ENCODE measurements at regions not wholly inside any gene's neighbourhood (a gene's known extent, or its start where the extent isn't known, plus 50 kb on each side); places are given as distances from the start of the nearest gene placed in this dataset.

DNA sequence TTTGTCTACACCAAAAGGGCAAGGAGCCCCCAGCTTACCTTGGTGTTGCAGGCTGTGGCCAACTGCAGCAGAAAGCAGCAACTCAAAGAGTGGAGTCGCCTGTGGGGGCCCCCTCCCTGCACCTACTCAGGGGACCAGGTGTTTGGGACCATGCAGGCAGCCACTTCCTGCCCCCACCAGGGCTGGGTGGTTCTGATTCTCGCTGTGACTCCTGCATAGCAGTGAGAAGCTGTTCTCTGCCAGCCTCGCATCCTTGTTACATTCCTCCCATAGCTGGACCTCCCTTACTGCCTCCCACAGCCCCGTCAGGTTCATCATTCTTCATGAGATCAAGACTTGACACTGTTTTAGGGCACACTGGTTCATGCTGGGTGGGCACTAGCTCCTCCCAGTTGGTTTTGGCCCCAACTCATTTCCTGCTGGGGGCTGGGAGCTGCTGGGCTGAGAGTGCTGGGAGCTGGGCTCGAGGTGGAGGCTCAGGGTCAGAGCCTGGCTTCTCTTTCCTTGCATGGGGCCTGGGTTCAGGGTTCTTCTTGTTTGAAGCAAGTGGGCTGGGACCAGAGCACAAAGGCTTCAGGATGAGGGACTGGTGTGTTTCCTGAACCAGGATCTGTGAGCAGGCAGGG, 146.9 kb upstream of the C1orf174 start:
- DNase-seq, result no peak

GRCh38 chr1:4047666-4048065, 147.6 kb upstream of the C1orf174 start:
- DNase-seq, result no peak

GRCh38 chr1:4048076-4048475, 148.0 kb upstream of the C1orf174 start:
- DNase-seq, result no peak

DNA sequence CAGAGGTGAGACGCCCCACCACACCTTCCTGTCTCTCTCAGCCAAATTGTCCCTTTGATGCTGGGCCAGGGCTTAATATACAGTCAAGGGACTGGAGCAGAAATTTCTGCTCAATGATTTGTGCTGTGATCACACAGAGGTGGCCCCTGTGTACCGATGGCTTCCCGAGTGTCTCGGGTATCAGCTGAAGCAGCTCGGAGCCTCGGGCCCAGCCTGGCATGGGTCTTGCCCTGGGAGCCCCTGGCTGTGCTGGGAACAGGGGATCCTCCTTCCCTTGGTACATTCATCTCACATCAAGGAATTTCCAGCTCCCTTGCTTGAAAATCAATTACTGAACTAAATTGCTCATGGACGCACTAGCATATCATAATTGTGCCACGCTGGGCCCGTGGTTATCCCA, 148.8 kb upstream of the C1orf174 start:
- DNase-seq, result no peak

GRCh38 chr1:4050998-4051397, 150.9 kb upstream of the C1orf174 start:
- DNase-seq, result no peak

GRCh38 chr1:4052657-4053056, 152.6 kb upstream of the C1orf174 start:
- DNase-seq, result no peak

GRCh38 chr1:4053160-4053748, 153.2 kb upstream of the C1orf174 start:
- DNase-seq, result no peak

DNA sequence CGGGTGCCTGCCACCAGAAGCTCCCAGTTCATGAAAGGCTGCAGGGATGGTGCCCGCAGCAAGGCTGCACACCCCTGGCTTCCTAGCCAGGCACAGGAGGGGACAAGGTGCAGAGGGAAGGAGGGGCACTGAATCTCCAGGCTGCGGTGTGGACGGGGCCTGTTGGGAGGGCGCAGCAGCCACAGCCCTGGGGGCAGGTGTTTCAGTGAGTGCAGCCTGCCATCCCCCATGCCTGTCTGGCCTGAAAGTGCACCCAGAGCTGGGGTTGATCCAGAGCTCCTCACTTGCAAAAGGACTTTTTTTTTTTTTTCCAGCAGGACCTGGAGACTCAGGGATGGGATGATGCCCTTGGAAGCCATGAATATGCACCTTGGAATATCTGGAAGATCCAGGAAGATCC, 153.7 kb upstream of the C1orf174 start:
- no peak for DNase-seq

DNA sequence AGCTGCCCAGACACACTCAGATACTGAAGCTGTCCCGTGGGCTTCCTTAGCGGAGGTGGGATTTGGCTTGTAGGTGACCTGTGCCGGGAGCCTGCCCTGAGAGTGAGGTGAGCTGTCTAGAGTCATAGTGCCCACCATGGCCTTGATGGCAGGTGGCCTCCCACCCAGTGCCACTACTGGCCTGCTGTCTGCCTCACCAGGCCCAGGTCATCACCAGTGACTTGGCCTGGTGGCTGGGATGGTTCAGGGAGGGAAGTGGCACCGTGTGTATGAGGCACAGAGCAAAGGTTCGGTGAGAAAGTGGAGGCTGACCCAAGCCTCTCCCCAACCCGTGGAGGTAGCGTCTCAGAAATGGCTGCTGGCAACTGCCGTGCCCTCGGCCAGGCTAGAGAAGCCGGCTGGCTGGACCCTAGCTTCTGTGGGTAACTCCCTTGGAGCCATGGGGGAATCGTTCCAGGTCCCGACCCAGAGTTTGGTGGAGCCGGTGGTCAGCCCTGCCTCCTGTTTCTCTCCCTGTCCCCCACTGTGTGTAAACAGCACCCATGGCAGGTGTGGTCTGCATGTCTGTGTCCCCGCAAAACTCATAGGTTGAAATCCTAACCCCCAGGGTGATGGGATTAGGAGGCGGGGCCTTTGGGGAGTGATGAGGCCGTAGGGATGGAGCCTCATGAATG, 155.4 kb upstream of the C1orf174 start:
- DNase-seq, result no peak

DNA sequence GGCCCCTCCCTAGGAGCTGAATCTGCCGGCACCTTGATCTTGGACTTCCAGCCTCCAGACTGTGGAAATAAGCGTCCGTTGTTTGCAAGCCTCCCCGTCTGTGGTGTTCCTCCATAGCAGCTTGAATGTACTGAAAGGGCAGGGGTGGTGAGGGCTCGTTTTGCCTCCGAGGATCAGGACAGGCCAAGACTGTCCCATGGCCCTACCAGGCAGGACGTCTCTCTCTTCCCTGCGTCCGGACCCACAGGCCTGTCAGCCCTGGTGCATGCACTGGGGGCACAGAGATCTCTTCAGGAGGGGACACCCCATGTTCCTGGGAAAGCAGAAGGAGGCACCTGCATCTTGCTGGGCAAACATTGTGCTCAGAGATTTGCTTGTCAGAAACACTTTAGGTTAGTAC, 156.3 kb upstream of the C1orf174 start:
- DNase-seq, result no peak

- no peak for DNase-seq
Measured at GRCh38 chr1:4056989-4057388, 156.9 kb upstream of the C1orf174 start.

DNA sequence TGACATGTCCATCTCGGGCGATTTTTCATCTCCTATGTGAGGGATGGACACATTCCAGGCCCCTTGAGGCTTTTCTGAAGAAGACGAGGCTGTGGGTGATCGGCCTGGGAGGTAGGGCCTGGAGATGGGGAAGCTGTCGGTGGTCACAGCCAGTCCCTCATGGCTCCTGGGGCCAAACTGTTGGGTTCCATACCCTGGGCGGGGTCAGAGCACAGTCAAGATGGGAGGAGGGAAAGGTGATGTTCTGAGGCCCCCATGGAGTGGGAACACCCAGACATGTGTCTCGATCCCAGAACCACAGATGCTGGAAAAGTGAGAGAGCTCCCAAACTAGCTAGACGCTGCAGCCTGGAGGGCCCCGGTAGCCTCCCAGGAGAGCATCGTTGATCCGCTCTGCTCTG, 157.5 kb upstream of the C1orf174 start:
- DNase-seq, result no peak

- no peak for DNase-seq
Measured at GRCh38 chr1:4058122-4058521, 158.1 kb upstream of the C1orf174 start.

DNA sequence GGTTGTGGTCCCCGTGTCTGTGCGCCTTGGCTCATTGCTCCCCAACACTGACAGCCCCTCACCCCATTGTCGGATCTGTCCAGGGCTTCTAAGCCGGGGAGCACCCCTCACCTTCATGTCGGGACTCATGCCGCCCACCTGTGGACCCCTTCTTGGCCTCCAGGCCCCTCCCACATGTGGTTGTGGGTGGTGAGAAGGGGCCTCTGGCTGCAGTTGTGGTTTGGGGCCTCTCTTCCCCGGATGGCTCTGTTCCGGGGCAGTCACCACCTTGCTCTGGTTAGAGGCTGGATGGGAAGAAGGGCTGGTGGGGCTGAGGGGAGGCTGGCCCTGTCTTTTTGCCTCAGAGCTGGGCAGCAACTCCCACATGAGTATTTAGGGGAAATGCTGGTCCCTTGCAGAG, 158.6 kb upstream of the C1orf174 start:
- no peak for DNase-seq

GRCh38 chr1:4059270-4059669, 159.2 kb upstream of the C1orf174 start:
- no peak for DNase-seq

- DNase-seq, result no peak
Measured at GRCh38 chr1:4060850-4061249, 160.8 kb upstream of the C1orf174 start.

GRCh38 chr1:4061521-4062031, 161.5 kb upstream of the C1orf174 start:
- no peak for DNase-seq

- no peak for DNase-seq
Measured at GRCh38 chr1:4062041-4062440, 162.0 kb upstream of the C1orf174 start.

DNA sequence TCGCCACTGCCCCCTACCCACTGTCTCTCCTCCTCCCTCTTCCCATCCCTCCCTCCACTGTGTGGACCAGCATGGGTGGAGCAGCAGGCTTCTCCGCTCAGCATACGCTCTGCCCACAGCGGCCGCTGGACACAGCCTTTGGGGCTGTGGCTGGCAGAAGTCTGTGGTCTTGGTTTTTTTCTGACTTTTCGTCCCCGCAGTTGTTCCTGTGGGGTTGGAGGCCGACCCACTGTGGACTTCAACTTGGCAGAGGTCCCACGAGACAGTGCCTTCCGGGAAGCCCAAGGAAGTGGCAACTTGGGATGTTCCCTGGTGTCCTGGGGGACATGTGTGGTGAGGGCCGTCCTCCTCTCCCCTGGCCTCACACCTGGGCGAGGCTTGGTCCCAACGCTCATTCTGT, 162.5 kb upstream of the C1orf174 start:
- DNase-seq, result no peak

DNA sequence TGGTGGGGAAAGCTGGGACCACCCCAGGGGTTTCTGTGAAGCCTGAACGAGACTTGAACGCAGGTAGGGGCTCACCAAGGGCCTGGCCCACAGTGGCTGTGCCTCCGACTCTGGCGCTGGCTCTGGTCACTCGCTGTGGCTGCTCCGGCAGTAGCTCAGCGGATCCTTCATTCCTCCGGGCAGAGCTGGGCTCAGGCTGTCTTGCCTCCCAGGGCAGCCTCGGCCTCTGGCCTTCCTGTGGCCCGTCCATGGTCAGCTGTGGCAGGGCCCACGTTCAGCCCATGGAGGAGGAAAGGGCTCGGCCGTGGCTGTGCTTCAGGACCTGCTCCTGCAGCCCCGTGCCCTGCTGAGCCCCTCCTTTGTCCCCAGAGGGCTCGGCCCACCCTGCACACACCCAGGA, 162.9 kb upstream of the C1orf174 start:
- no peak for DNase-seq

DNA sequence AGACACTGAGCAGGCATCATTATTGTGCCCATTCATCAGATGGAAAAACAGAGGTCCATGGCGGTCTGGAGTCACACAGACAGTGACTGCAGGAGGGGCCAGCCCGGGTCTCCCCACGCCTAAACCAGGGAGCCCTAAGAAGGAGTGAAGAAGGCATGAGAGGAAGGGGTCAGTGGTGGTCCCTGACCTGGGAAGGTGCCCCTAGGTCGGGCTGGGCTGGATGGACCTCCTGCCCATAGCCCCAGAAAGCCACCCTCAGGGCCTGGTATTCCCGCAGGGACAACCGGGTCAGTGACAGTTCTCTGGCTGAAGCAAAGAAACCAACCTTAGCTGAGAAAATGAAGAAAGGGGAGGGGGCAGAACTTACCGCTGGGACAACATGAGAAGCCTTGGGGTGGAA, 163.4 kb upstream of the C1orf174 start:
- no peak for DNase-seq

DNA sequence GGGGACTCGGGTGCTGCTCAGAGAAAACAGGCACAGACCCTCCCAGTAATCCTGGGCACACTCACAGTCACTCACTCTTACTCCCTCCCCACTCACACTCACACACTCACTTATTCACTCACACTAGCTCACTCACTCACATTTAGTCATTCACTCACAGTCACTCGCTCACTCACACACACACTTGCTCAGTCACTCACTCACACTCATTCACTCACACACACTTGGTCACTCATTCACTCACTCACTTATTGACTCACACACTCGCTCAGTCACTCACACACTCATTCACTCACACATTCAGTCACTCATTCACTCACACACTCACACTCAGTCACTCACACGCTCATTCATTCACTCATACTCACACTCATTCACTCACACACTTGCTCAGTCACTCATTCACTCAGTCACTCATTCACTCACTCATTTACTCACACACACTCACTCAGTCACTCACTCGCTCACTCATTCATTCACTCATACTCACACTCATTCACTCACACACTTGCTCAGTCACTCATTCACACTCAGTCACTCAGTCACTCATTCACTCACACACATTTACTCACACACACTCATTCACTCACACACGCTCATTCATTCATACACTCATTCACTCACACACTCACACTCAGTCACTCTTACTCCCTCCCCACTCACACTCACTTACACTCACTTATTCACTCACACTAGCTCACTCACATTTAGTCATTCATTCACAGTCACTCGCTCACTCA, 164.2 kb upstream of the C1orf174 start:
- DNase-seq, result no peak

GRCh38 chr1:4066860-4067599, 167.0 kb upstream of the C1orf174 start:
- no peak for DNase-seq

Measured in suppressor macrophage treated with lipopolysaccharide for 1 hour (primary cell).